SK-N-SH (cell line): ENCODE measurements at regions not wholly inside any gene's neighbourhood (a gene's known extent, or its start where the extent isn't known, plus 50 kb on each side); places are given as distances from the start of the nearest gene placed in this dataset.

Experiments used
- CTCF ChIA-PET: fragments of 300-600, 350-600 bp; formaldehyde crosslinking; extraction: SDS; loops from one replicate; lab custom pipeline; 2021; lab: Yijun Ruan, JAX
- POLR2A ChIA-PET: fragments of 350-600 bp; sonication (Branson Sonifier 250); formaldehyde crosslinking; extraction: SDS; loops from one replicate; lab custom pipeline; 2020; ENCODE audit warnings: antibody characterized with exemption, inconsistent platforms; lab: Yijun Ruan, JAX
- DNase-seq: peaks from one replicate; pipeline ENCODE4 v3.0.0; 2012
- H2AFZ ChIP-seq: fragments of 200-600 bp; sonication (generic); 2 replicates; pipeline ENCODE4 v1.8.1; 2016; ENCODE audit warnings: antibody characterized with exemption, mild to moderate bottlenecking, low read depth
- H3F3A ChIP-seq: fragments of 200-600 bp; sonication (generic); replicated peaks from 2 replicates; pipeline ENCODE3; 2016; ENCODE audit warnings: antibody characterized with exemption, mild to moderate bottlenecking; ENCODE audit not compliant: insufficient read depth
- H3K27ac ChIP-seq, 2 experiments: fragments of 200-500 bp in 1 of 2; fragments of 200-600 bp in 1 of 2; sonication (Bioruptor generic) in 1 of 2; sonication (generic), shearing (Covaris generic) in 1 of 2; 2 replicates each; pipeline versions ENCODE4 v1.5.1 to v1.6.1; 2014 to 2016; ENCODE audit warnings: low read depth in 2 of 2, inconsistent platforms in 1 of 2, low read length in 1 of 2, mild to moderate bottlenecking in 1 of 2, mixed read lengths in 1 of 2
- H3K27me3 ChIP-seq: fragments of 200-600 bp; sonication (generic), shearing (Covaris generic); 2 replicates; pipeline ENCODE4 v1.6.1; 2016; ENCODE audit warnings: mixed run types; ENCODE audit not compliant: insufficient read depth
- H3K36me3 ChIP-seq, 2 experiments: fragments of 200-500 bp in 1 of 2; fragments of 200-600 bp in 1 of 2; sonication (Bioruptor generic) in 1 of 2; sonication (generic) in 1 of 2; replicated peaks in 1 of 2; 2 replicates each; pipeline versions ENCODE3 to v1.5.1; 2014 to 2016; ENCODE audit warnings: low read length in 1 of 2, mild to moderate bottlenecking in 1 of 2; ENCODE audit not compliant: insufficient read depth in 2 of 2, control insufficient read depth in 1 of 2
- H3K4me1 ChIP-seq, 2 experiments: fragments of 200-500 bp in 1 of 2; fragments of 200-600 bp in 1 of 2; sonication (Bioruptor generic) in 1 of 2; sonication (generic), shearing (Covaris generic) in 1 of 2; 2 replicates each; pipeline versions ENCODE4 v1.5.1 to v1.6.1; 2014 to 2016; ENCODE audit warnings: low read depth in 1 of 2, low read length in 1 of 2, mixed run types in 1 of 2; ENCODE audit not compliant: insufficient read depth in 2 of 2, control insufficient read depth in 1 of 2
- H3K4me2 ChIP-seq: fragments of 200-600 bp; sonication (generic), shearing (Covaris generic); 2 replicates; pipeline ENCODE4 v1.6.1; 2017; ENCODE audit warnings: mixed run types
- H3K4me3 ChIP-seq, 2 experiments: fragments of 200-500 bp in 1 of 2; fragments of 200-600 bp in 1 of 2; sonication (Bioruptor generic) in 1 of 2; sonication (generic), shearing (Covaris generic) in 1 of 2; 2 replicates each; pipeline versions ENCODE4 v1.5.1 to v1.8.1; 2014 to 2016; ENCODE audit warnings: low read depth in 2 of 2, inconsistent platforms in 1 of 2, low read length in 1 of 2, mild to moderate bottlenecking in 1 of 2, mixed read lengths in 1 of 2, moderate library complexity in 1 of 2
- H3K79me2 ChIP-seq: fragments of 200-600 bp; sonication (generic); 2 replicates; pipeline ENCODE4 v1.8.1; 2017; ENCODE audit warnings: mild to moderate bottlenecking; ENCODE audit not compliant: insufficient read depth
- H3K9ac ChIP-seq: fragments of 200-600 bp; sonication (generic); 2 replicates; pipeline ENCODE4 v1.6.1; 2017; ENCODE audit warnings: mixed run types
- H3K9me2 ChIP-seq: fragments of 200-600 bp; sonication (generic); 2 replicates; pipeline ENCODE4 v1.6.1; 2017; ENCODE audit warnings: mixed run types
- H3K9me3 ChIP-seq: fragments of 200-600 bp; sonication (generic); 2 replicates; pipeline ENCODE4 v1.6.1; 2017; ENCODE audit warnings: mixed run types, mild to moderate bottlenecking, moderate library complexity
- H4K20me1 ChIP-seq: fragments of 200-600 bp; sonication (generic); 2 replicates; pipeline ENCODE4 v1.6.1; 2017; ENCODE audit warnings: mild to moderate bottlenecking, mixed run types; ENCODE audit not compliant: insufficient read depth
- CHD2 ChIP-seq: fragments of 150-350 bp; IDR thresholded peaks from 2 replicates; pipeline ENCODE4 v1.6.1; 2018; ENCODE audit warnings: low read length; ENCODE audit not compliant: partially characterized antibody
- ELF1 ChIP-seq: IDR thresholded peaks from 2 replicates; pipeline ENCODE4 v1.4.0; 2012
- GATA2 ChIP-seq: sonication (generic); formaldehyde crosslinking; IDR thresholded peaks from 2 replicates; pipeline ENCODE4 v1.5.0; 2020; ENCODE audit warnings: mild to moderate bottlenecking, missing genetic modification reagents
- IRF3 ChIP-seq: fragments of 150-350 bp; IDR thresholded peaks from 2 replicates; pipeline ENCODE4 v1.6.1; 2016; ENCODE audit warnings: mild to moderate bottlenecking, low read depth, low read length
- MAX ChIP-seq: IDR thresholded peaks from 2 replicates; pipeline ENCODE4 v1.4.0; 2012; ENCODE audit warnings: low read depth
- MEF2A ChIP-seq: IDR thresholded peaks from 2 replicates; pipeline ENCODE4 v1.4.0; 2012; ENCODE audit warnings: low read depth, borderline replicate concordance
- NFIC ChIP-seq: IDR thresholded peaks from 2 replicates; pipeline ENCODE4 v1.4.0; 2012; ENCODE audit warnings: borderline replicate concordance
- RCOR1 ChIP-seq: fragments of 150-350 bp; IDR thresholded peaks from 2 replicates; pipeline ENCODE4 v1.6.1; 2017; ENCODE audit warnings: antibody characterized with exemption, low read length
- REST ChIP-seq: IDR thresholded peaks from 2 replicates; pipeline ENCODE4 v1.6.1; 2012; ENCODE audit warnings: mild to moderate bottlenecking, low read depth, low read length, moderate library complexity
- RXRA ChIP-seq: IDR thresholded peaks from 2 replicates; pipeline ENCODE4 v1.4.0; 2012; ENCODE audit warnings: low read depth, mild to moderate bottlenecking, borderline replicate concordance
- SIN3A ChIP-seq: IDR thresholded peaks from 2 replicates; pipeline ENCODE4 v1.6.1; 2012; ENCODE audit warnings: low read depth, mild to moderate bottlenecking, low read length, moderate library complexity, borderline replicate concordance
- TEAD4 ChIP-seq: IDR thresholded peaks from 2 replicates; pipeline ENCODE4 v1.4.0; 2012; ENCODE audit warnings: mild to moderate bottlenecking, borderline replicate concordance; ENCODE audit not compliant: insufficient read depth
- USF1 ChIP-seq: IDR thresholded peaks from 2 replicates; pipeline ENCODE4 v1.4.0; 2012; ENCODE audit warnings: low read depth, borderline replicate concordance
- USF2 ChIP-seq: fragments of 150-350 bp; IDR thresholded peaks from 2 replicates; pipeline ENCODE4 v1.6.1; 2017; ENCODE audit warnings: antibody characterized with exemption, low read length, low read depth, borderline replicate concordance
- YY1 ChIP-seq: IDR thresholded peaks from 2 replicates; pipeline ENCODE4 v1.4.0; 2012; ENCODE audit warnings: low read depth, mild to moderate bottlenecking
- ZBTB33 ChIP-seq: IDR thresholded peaks from 2 replicates; pipeline ENCODE4 v1.4.0; 2012; ENCODE audit warnings: low read depth, borderline replicate concordance
- WGBS: methylation state at CpG from one replicate; pipeline ENCODE4 v1.1.6; 2017; ENCODE audit warnings: low lambda C conversion rate; 5-methylcytosine and 5-hydroxymethylcytosine counted together

GRCh38 chr21:24785033-24785432 lies 822.2 kb downstream of the MRPL39 start:
- Histone ChIP-seq H3K9ac (no peak overlapping the region), H3K9me3 (no peaks in the 10 kb centered on the region), H3K36me3 (no peaks in the 10 kb centered on the region), H3K9me2 (no peaks in the 10 kb centered on the region), H3F3A (no peaks in the 10 kb centered on the region), H3K4me2 (no peak overlapping the region)
- CTCF ChIA-PET = no interaction called here
- no peak for TF ChIP-seq MEF2A
- no peak for TF ChIP-seq ZBTB33
- TF ChIP-seq ELF1 = no peak
- TF ChIP-seq RXRA = no peak
- TF ChIP-seq CHD2 = no peak
- TF ChIP-seq YY1 = no peak
- TF ChIP-seq USF2 = no peak
- no peak for TF ChIP-seq IRF3
- TF ChIP-seq, all 33 proteins: peak for 0
- Histone ChIP-seq H3K27me3 (no peaks in the 10 kb centered on the region), H3K27ac (no peak overlapping the region), H3K4me3 (no peak overlapping the region), H2AFZ (0 out of 2 replicates have a peak overlapping the region, but pooled peaks have one; percentile 34), H3K4me1 (no peaks in the 10 kb centered on the region), H4K20me1 (no peaks in the 10 kb centered on the region), H3K79me2 (no peaks in the 10 kb centered on the region)
- WGBS = 51% methylated on average over 3 of the region's 3 CpGs
- POLR2A ChIA-PET = no interaction called here
- DNase-seq = no peak

GRCh38 chr21:24781146-24781545 lies 826.1 kb downstream of the MRPL39 start:
- no peaks in the 10 kb centered on the region for H3K36me3 ChIP-seq
- 66% methylated on average over 2 of the region's 2 CpGs for WGBS
- no peak overlapping the region for H3K4me2 ChIP-seq
- H2AFZ ChIP-seq = 0 out of 2 replicates have a peak overlapping the region, but pooled peaks have one; percentile 5
- no peak overlapping the region for H3K9ac ChIP-seq
- H3K27ac ChIP-seq = no peak overlapping the region
- H3K9me3 ChIP-seq = no peaks in the 10 kb centered on the region
- DNase-seq = no peak
- ChIA-PET CTCF (no interaction called here), POLR2A (no interaction called here)
- H3K4me1 ChIP-seq = no peaks in the 10 kb centered on the region
- H3K9me2 ChIP-seq = no peaks in the 10 kb centered on the region
- no peak overlapping the region for H3K4me3 ChIP-seq
- no peaks in the 10 kb centered on the region for H4K20me1 ChIP-seq
- no peaks in the 10 kb centered on the region for H3K27me3 ChIP-seq
- H3F3A ChIP-seq = no peaks in the 10 kb centered on the region
- no peaks in the 10 kb centered on the region for H3K79me2 ChIP-seq
- TF ChIP-seq RCOR1 = no peak
- TF ChIP-seq REST = no peak
- TF ChIP-seq MEF2A = no peak
- no peak for TF ChIP-seq TEAD4
- no peak for TF ChIP-seq GATA2 (CRISPR knock-in tag)
- TF ChIP-seq SIN3A = no peak
- no peak for TF ChIP-seq MAX
- TF ChIP-seq USF2 = no peak
- no peak for TF ChIP-seq NFIC
- no peak for TF ChIP-seq USF1
